ENCODE measurements at regions not wholly inside any gene's neighbourhood (a gene's known extent, or its start where the extent isn't known, plus 50 kb on each side); places are given as distances from the start of the nearest gene placed in this dataset.

DNA sequence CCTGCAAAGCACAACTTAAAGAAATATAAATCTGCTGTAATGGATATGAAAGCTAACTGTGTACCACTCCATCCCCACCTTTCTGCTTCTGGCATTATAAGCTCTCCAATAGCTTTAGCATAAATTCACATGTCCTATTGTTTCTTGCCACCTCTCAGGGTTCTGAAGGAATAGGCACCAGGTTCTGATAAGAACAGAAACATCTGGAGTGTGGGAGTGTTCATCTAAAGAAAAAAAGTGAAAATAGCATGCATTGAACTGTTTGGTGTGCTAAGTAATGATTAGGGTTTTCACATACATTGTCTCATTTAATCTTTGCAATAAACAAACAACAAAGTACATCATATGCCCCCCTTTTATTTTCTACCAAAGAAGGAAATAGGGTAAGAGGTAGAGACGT is 72.3 kb downstream of the FAM76B start:
- TF ChIP-seq POLR2A (IDR thresholded peaks at IDR 0.05) (no peak), EP300 (IDR thresholded peaks at IDR 0.05) (no peak), POLR2AphosphoS5 (IDR thresholded peaks at IDR 0.05) (no peak)
- TF ChIP-seq, protein P1, sequence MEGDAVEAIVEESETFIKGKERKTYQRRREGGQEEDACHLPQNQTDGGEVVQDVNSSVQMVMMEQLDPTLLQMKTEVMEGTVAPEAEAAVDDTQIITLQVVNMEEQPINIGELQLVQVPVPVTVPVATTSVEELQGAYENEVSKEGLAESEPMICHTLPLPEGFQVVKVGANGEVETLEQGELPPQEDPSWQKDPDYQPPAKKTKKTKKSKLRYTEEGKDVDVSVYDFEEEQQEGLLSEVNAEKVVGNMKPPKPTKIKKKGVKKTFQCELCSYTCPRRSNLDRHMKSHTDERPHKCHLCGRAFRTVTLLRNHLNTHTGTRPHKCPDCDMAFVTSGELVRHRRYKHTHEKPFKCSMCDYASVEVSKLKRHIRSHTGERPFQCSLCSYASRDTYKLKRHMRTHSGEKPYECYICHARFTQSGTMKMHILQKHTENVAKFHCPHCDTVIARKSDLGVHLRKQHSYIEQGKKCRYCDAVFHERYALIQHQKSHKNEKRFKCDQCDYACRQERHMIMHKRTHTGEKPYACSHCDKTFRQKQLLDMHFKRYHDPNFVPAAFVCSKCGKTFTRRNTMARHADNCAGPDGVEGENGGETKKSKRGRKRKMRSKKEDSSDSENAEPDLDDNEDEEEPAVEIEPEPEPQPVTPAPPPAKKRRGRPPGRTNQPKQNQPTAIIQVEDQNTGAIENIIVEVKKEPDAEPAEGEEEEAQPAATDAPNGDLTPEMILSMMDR (IDR thresholded peaks at IDR 0.05): no peak
- Histone ChIP-seq H3K9me3 (no peaks in the 10 kb centered on the region), H3K4me1 (no peaks in the 10 kb centered on the region), H3K36me3 (no peaks in the 10 kb centered on the region), H3K27ac (no peak overlapping the region), H3K4me3 (no peak overlapping the region), H3K27me3 (no peaks in the 10 kb centered on the region)
- WGBS, 2 donors (ENCODE audit: low coverage in 1 of 2): 55 to 88% methylated on average over 1 of the region's 1 CpG
- no peak for ATAC-seq

DNA sequence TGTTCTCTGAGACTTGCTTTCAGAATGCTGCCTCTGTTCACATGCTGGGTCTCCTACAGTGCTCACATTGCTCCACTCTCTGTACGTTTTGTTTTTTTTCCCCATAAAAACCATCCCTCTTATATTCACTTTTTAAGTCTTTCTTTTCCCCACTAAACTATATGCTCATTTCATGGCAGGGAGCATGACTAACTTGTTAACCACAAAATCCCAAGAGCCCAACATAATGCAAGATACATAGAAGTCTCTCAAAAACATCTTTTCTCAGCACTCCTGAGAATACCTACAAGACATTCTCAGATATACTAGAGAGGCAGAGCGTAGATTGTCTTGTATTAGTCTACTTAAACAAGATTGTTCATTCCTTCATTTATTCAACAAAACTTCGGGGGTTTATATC is 73.3 kb downstream of the FAM76B start:
- TF ChIP-seq EP300 (IDR thresholded peaks at IDR 0.05): no peak
- TF ChIP-seq POLR2A (IDR thresholded peaks at IDR 0.05): no peak
- no peak for TF ChIP-seq POLR2AphosphoS5 (IDR thresholded peaks at IDR 0.05)
- TF ChIP-seq, protein P1 (IDR thresholded peaks at IDR 0.05): no peak
- WGBS, 2 donors (ENCODE audit: low coverage in 1 of 2): 60 to 76% methylated on average over 3 of the region's 3 CpGs
- no peaks in the 10 kb centered on the region for H3K4me1 ChIP-seq
- no peak overlapping the region for H3K27ac ChIP-seq
- no peaks in the 10 kb centered on the region for H3K27me3 ChIP-seq
- no peaks in the 10 kb centered on the region for H3K9me3 ChIP-seq
- no peak for ATAC-seq
- H3K4me3 ChIP-seq: no peak overlapping the region
- H3K36me3 ChIP-seq: no peaks in the 10 kb centered on the region

DNA sequence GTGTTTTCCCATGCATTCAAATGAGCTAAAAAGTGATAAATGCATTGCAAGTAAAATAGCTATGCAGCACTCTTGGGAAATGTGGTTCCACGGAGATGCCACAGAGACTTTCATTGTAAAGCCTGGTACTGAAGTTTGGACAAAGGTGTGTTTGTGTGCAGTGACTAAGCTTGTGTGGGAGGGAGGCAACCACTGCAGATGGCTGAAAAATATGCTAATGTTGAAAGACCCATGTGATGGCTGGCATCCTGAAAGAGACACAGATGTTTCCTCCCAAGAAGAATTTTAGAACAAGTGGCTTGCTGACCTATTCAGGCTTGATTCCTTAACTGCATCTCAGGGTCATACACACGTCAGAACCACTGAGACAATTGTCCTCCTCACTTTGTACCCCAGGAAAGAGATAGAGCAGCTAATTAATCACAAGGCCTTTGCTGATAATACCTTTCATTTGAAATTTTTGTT is 73.8 kb downstream of the FAM76B start:
- no peak for ATAC-seq
- WGBS, 2 donors (ENCODE audit: low coverage in 1 of 2): 52 to 59% methylated on average over 2 of the region's 2 CpGs
- Histone ChIP-seq H3K4me1 (no peaks in the 10 kb centered on the region), H3K36me3 (no peaks in the 10 kb centered on the region), H3K27me3 (no peaks in the 10 kb centered on the region), H3K9me3 (no peaks in the 10 kb centered on the region), H3K27ac (no peak overlapping the region), H3K4me3 (no peak overlapping the region)
- TF ChIP-seq POLR2A (IDR thresholded peaks at IDR 0.05): no peak

DNA sequence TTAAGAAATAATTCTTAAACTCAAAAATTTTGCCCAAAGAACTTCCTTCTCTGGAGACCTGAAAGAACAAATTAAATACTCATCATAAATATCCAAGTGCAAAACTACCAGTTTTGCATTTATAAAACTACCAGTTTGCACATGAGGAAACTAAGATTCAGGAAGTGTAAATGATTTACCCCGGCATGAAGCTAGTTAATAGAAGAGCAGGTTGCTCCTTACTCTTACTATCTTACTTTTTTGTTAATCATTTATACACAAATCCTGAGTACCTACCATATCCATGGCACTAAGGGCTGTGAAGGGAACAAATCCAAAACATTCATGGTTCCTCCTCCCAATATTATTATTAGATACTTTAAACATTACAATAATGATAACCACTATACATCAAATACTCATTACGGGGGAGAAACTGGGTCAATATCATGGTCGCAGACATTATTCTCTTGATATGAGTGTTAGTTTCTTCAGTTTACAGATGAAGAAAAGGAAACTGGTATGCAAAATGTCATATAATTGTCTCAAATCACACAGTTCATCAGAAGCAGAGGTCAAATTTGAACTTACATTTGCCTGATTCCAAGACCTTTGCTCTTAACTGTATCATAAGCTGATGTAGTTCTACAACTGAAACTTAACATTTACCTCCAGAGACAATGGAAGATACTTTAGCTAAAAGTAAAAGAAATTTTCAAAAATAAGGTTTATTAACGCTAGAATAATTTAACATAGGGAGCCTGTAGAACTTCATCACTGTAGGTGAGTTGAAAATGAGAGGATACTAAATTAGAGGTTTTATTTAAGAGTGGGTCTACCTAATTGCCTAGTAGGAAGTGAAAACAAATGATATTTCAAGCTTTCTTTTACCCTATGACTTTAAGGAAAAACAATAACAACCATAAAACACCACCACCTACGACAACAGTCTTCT is 74.5 kb downstream of the FAM76B start:
- ATAC-seq: no peak
- TF ChIP-seq EP300 (IDR thresholded peaks at IDR 0.05) (no peak), POLR2A (IDR thresholded peaks at IDR 0.05) (no peak)
- TF ChIP-seq, protein P1 (IDR thresholded peaks at IDR 0.05): no peak
- H3K27ac ChIP-seq: no peak overlapping the region
- H3K27me3 ChIP-seq: no peaks in the 10 kb centered on the region
- no peaks in the 10 kb centered on the region for H3K9me3 ChIP-seq
- 78 to 90% methylated on average over 5 of the region's 5 CpGs for WGBS, 2 donors (ENCODE audit: low coverage in 1 of 2)
- H3K36me3 ChIP-seq: no peaks in the 10 kb centered on the region
- H3K4me1 ChIP-seq: no peaks in the 10 kb centered on the region
- no peak overlapping the region for H3K4me3 ChIP-seq

DNA sequence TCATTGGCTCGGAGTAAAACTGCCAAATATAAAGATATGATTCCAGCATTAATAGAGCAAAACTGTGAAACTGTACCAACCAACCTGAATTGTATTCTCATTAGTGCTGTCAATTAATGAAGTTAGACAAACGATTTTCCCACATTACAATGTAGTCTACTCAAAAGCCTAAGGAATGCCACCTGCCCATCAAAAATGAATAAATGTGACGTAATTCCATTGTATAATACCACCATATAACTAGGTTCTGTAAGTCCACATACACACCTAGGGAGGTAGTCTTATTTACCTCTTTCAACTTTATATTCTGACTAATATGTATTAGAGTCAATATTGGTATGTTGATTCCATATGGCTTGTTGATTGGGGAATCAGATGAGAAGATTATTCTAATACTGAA is 76.2 kb downstream of the FAM76B start:
- WGBS, 2 donors (ENCODE audit: low coverage in 1 of 2): 80 to 82% methylated on average over 3 of the region's 3 CpGs
- Histone ChIP-seq H3K4me1 (no peaks in the 10 kb centered on the region), H3K4me3 (no peak overlapping the region), H3K36me3 (no peaks in the 10 kb centered on the region), H3K27me3 (no peaks in the 10 kb centered on the region), H3K27ac (no peak overlapping the region), H3K9me3 (no peaks in the 10 kb centered on the region)
- ATAC-seq: no peak
- no peak for TF ChIP-seq POLR2A (IDR thresholded peaks at IDR 0.05)
- no peak for TF ChIP-seq EP300 (IDR thresholded peaks at IDR 0.05)
- TF ChIP-seq, protein P1 (IDR thresholded peaks at IDR 0.05): no peak
- no peak for TF ChIP-seq POLR2AphosphoS5 (IDR thresholded peaks at IDR 0.05)
